ENCODE measurements at regions not wholly inside any gene's neighbourhood (a gene's known extent, or its start where the extent isn't known, plus 50 kb on each side); places are given as distances from the start of the nearest gene placed in this dataset.

DNA sequence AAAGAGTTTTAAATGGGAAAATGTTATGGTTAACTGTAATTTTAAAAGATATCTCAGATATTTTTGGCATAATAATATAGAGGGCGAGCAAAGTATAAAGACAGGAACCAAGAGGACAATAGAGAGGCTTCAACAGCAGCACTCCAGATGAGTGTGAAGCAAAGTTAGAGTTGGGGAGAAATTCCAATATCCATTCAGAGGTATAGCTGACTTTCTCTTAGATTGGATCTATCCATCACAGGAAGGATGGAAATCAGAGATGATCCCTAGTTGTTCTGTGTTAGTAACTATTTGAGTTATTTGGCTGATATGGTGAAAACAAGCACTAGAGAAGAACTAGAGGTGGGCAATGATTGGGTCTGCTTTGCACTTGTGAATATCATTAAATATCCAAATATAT is 786.0 kb upstream of the KLHL1 start:
- TF ChIP-seq, protein P1, sequence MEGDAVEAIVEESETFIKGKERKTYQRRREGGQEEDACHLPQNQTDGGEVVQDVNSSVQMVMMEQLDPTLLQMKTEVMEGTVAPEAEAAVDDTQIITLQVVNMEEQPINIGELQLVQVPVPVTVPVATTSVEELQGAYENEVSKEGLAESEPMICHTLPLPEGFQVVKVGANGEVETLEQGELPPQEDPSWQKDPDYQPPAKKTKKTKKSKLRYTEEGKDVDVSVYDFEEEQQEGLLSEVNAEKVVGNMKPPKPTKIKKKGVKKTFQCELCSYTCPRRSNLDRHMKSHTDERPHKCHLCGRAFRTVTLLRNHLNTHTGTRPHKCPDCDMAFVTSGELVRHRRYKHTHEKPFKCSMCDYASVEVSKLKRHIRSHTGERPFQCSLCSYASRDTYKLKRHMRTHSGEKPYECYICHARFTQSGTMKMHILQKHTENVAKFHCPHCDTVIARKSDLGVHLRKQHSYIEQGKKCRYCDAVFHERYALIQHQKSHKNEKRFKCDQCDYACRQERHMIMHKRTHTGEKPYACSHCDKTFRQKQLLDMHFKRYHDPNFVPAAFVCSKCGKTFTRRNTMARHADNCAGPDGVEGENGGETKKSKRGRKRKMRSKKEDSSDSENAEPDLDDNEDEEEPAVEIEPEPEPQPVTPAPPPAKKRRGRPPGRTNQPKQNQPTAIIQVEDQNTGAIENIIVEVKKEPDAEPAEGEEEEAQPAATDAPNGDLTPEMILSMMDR (IDR thresholded peaks at IDR 0.05; ENCODE audit: borderline replicate concordance, extremely low read depth, low read length, poor library complexity, severe bottlenecking), result no peak
- TF ChIP-seq EZH2 (IDR thresholded peaks at IDR 0.05; ENCODE audit: borderline replicate concordance, low read depth, low read length, severe bottlenecking), result no peak

Measured in DND-41 (cell line).